ENCODE measurements at regions not wholly inside any gene's neighbourhood (a gene's known extent, or its start where the extent isn't known, plus 50 kb on each side); places are given as distances from the start of the nearest gene placed in this dataset.

- Histone ChIP-seq H3K9me2 (replicated peaks; ENCODE audit: control insufficient read depth, low read length) (no peaks in the 10 kb centered on the region), H3K4me2 (ENCODE audit: low read length) (no peak overlapping the region), H3K27ac (ENCODE audit: low read depth, low read length) (no peak overlapping the region), H4K20me1 (ENCODE audit: control insufficient read depth, insufficient read depth, low read depth, low read length) (no peaks in the 10 kb centered on the region), H3F3A (ENCODE audit: control insufficient read depth, insufficient read depth) (no peaks in the 10 kb centered on the region), H3K36me3 (ENCODE audit: control insufficient read depth, low read length) (no peaks in the 10 kb centered on the region), H3K27me3 (ENCODE audit: control insufficient read depth, low read length) (peaks cover 8% of the 10 kb centered on the region), H3K4me3 (ENCODE audit: low read length) (no peak overlapping the region), H3K79me2 (ENCODE audit: control insufficient read depth, low read length) (no peaks in the 10 kb centered on the region), H3K4me1 (ENCODE audit: control insufficient read depth, low read length) (no peaks in the 10 kb centered on the region), H3K9me3 (ENCODE audit: control insufficient read depth, insufficient read depth, low read length) (no peaks in the 10 kb centered on the region)
- TF ChIP-seq EZH2phosphoT487 (IDR thresholded peaks at IDR 0.05; ENCODE audit: borderline replicate concordance, low read length) = no peak
- TF ChIP-seq CTCF (IDR thresholded peaks at IDR 0.05; ENCODE audit: low read depth, low read length, poor library complexity, severe bottlenecking) = no peak
Observed at GRCh38 chr2:105460048-105460732, 61.3 kb upstream of the FHL2 start.

- Histone ChIP-seq H3K79me2 (ENCODE audit: control insufficient read depth, low read length) (no peaks in the 10 kb centered on the region), H3K36me3 (ENCODE audit: control insufficient read depth, low read length) (no peaks in the 10 kb centered on the region), H4K20me1 (ENCODE audit: control insufficient read depth, insufficient read depth, low read depth, low read length) (no peaks in the 10 kb centered on the region), H3K27ac (ENCODE audit: low read depth, low read length) (no peak overlapping the region), H3K9me3 (ENCODE audit: control insufficient read depth, insufficient read depth, low read length) (no peaks in the 10 kb centered on the region), H3F3A (ENCODE audit: control insufficient read depth, insufficient read depth) (no peaks in the 10 kb centered on the region), H3K4me3 (ENCODE audit: low read length) (no peak overlapping the region), H3K27me3 (ENCODE audit: control insufficient read depth, low read length) (peaks cover 8% of the 10 kb centered on the region), H3K9me2 (replicated peaks; ENCODE audit: control insufficient read depth, low read length) (no peaks in the 10 kb centered on the region), H3K4me1 (ENCODE audit: control insufficient read depth, low read length) (no peaks in the 10 kb centered on the region), H3K4me2 (ENCODE audit: low read length) (no peak overlapping the region)
- TF ChIP-seq CTCF (IDR thresholded peaks at IDR 0.05; ENCODE audit: low read depth, low read length, poor library complexity, severe bottlenecking) (no peak), EZH2phosphoT487 (IDR thresholded peaks at IDR 0.05; ENCODE audit: borderline replicate concordance, low read length) (no peak)
Observed at GRCh38 chr2:105458076-105458475, 59.2 kb upstream of the FHL2 start.

GRCh38 chr2:105455488-105456003, 56.7 kb upstream of the FHL2 start:
- TF ChIP-seq EZH2phosphoT487 (IDR thresholded peaks at IDR 0.05; ENCODE audit: borderline replicate concordance, low read length) = no peak
- no peak for TF ChIP-seq CTCF (IDR thresholded peaks at IDR 0.05; ENCODE audit: low read depth, low read length, poor library complexity, severe bottlenecking)
- no peaks in the 10 kb centered on the region for H3K79me2 ChIP-seq (ENCODE audit: control insufficient read depth, low read length)
- no peak overlapping the region for H3K27ac ChIP-seq (ENCODE audit: low read depth, low read length)
- peaks cover 8% of the 10 kb centered on the region for H3K27me3 ChIP-seq (ENCODE audit: control insufficient read depth, low read length)
- H3K9me2 ChIP-seq (replicated peaks; ENCODE audit: control insufficient read depth, low read length) = no peaks in the 10 kb centered on the region
- H4K20me1 ChIP-seq (ENCODE audit: control insufficient read depth, insufficient read depth, low read depth, low read length) = no peaks in the 10 kb centered on the region
- no peaks in the 10 kb centered on the region for H3F3A ChIP-seq (ENCODE audit: control insufficient read depth, insufficient read depth)
- H3K4me2 ChIP-seq (ENCODE audit: low read length) = no peak overlapping the region
- H3K4me1 ChIP-seq (ENCODE audit: control insufficient read depth, low read length) = no peaks in the 10 kb centered on the region
- H3K9me3 ChIP-seq (ENCODE audit: control insufficient read depth, insufficient read depth, low read length) = no peaks in the 10 kb centered on the region
- no peaks in the 10 kb centered on the region for H3K36me3 ChIP-seq (ENCODE audit: control insufficient read depth, low read length)
- no peak overlapping the region for H3K4me3 ChIP-seq (ENCODE audit: low read length)

Measured in DOHH2 (cell line).